Erythroblast (primary cell): ENCODE measurements at regions not wholly inside any gene's neighbourhood (a gene's known extent, or its start where the extent isn't known, plus 50 kb on each side); places are given as distances from the start of the nearest gene placed in this dataset.

Experiments used
- GATA1 ChIP-seq: IDR thresholded peaks from 2 replicates; pipeline ENCODE4 v1.6.1; 2011; ENCODE audit warnings: low read depth, mild to moderate bottlenecking, control low read depth, low read length, moderate library complexity
- POLR2A ChIP-seq: IDR thresholded peaks from 2 replicates; pipeline ENCODE4 v1.6.1; 2011; ENCODE audit warnings: mild to moderate bottlenecking, low read length

DNA sequence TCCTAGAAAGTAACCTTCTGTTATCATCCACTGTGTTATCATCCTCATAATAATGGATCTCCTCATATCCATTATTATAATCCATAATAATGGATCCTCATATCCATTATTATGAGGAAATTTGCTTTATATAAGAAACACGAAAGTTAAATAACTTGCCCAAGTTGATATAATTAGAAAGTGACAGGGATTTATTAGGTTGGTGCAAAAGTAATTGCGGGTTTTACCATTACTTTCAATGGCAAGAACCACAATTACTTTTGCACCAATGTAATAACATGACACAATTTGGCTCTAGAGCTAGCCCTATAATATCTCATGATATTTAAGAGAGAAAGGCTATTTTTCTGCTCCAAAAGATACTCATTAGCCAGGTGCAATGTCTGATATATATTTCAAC lies 275.7 kb upstream of the STXBP5 start:
- no peak for TF ChIP-seq POLR2A
- TF ChIP-seq GATA1: no peak
